Mononuclear cell (primary cell): ENCODE measurements at regions not wholly inside any gene's neighbourhood (a gene's known extent, or its start where the extent isn't known, plus 50 kb on each side); places are given as distances from the start of the nearest gene placed in this dataset.

Experiments
- H3K27me3 ChIP-seq: 2 replicates; pipeline ENCODE4 v1.6.0; 2011; ENCODE audit warnings: low read length, control low read depth; ENCODE audit not compliant: insufficient read depth
- H3K4me1 ChIP-seq: 2 replicates; pipeline ENCODE4 v1.5.1; 2011; ENCODE audit warnings: mild to moderate bottlenecking, low read length, control low read depth; ENCODE audit not compliant: insufficient read depth
- H3K4me3 ChIP-seq: 2 replicates; pipeline ENCODE4 v1.5.1; 2011; ENCODE audit warnings: mild to moderate bottlenecking, low read length, moderate library complexity
- H3K9me3 ChIP-seq: 2 replicates; pipeline ENCODE4 v1.5.1; 2011; ENCODE audit warnings: low read depth, mild to moderate bottlenecking, control low read depth, low read length

- Histone ChIP-seq H3K27me3 (no peaks in the 10 kb centered on the region), H3K4me1 (peaks cover 26% of the 10 kb centered on the region), H3K4me3 (no peak overlapping the region), H3K9me3 (no peaks in the 10 kb centered on the region)
Measured at GRCh38 chr13:73715114-73715910, 418.9 kb downstream of the KLF12 start.

- Histone ChIP-seq H3K4me3 (no peak overlapping the region), H3K4me1 (peaks cover 26% of the 10 kb centered on the region), H3K27me3 (no peaks in the 10 kb centered on the region), H3K9me3 (no peaks in the 10 kb centered on the region)
Measured at GRCh38 chr13:73714522-73714921, 419.7 kb downstream of the KLF12 start.

- no peaks in the 10 kb centered on the region for H3K4me1 ChIP-seq
- no peaks in the 10 kb centered on the region for H3K9me3 ChIP-seq
- no peaks in the 10 kb centered on the region for H3K27me3 ChIP-seq
- no peak overlapping the region for H3K4me3 ChIP-seq
Measured at GRCh38 chr13:73708393-73708985, 425.7 kb downstream of the KLF12 start.

GRCh38 chr13:73704587-73704986, 429.6 kb downstream of the KLF12 start:
- H3K4me1 ChIP-seq: peaks cover 4% of the 10 kb centered on the region
- H3K27me3 ChIP-seq: no peaks in the 10 kb centered on the region
- no peak overlapping the region for H3K4me3 ChIP-seq
- no peaks in the 10 kb centered on the region for H3K9me3 ChIP-seq

- H3K4me3 ChIP-seq: no peak overlapping the region
- peaks cover 4% of the 10 kb centered on the region for H3K4me1 ChIP-seq
- H3K27me3 ChIP-seq: no peaks in the 10 kb centered on the region
- H3K9me3 ChIP-seq: no peaks in the 10 kb centered on the region
Measured at GRCh38 chr13:73703606-73704005, 430.6 kb downstream of the KLF12 start.

- Histone ChIP-seq H3K4me1 (peaks cover 4% of the 10 kb centered on the region), H3K4me3 (peak overlapping the region; percentile 1), H3K9me3 (no peaks in the 10 kb centered on the region), H3K27me3 (no peaks in the 10 kb centered on the region)
Measured at GRCh38 chr13:73702419-73703071, 431.7 kb downstream of the KLF12 start.

GRCh38 chr13:73701160-73701559, 433.0 kb downstream of the KLF12 start:
- no peaks in the 10 kb centered on the region for H3K27me3 ChIP-seq
- H3K9me3 ChIP-seq: no peaks in the 10 kb centered on the region
- no peak overlapping the region for H3K4me3 ChIP-seq
- peaks cover 4% of the 10 kb centered on the region for H3K4me1 ChIP-seq

- H3K27me3 ChIP-seq: no peaks in the 10 kb centered on the region
- no peak overlapping the region for H3K4me3 ChIP-seq
- peaks cover 4% of the 10 kb centered on the region for H3K4me1 ChIP-seq
- H3K9me3 ChIP-seq: no peaks in the 10 kb centered on the region
Measured at GRCh38 chr13:73698859-73699258, 435.3 kb downstream of the KLF12 start.

GRCh38 chr13:73697166-73697565, 437.0 kb downstream of the KLF12 start:
- no peaks in the 10 kb centered on the region for H3K4me1 ChIP-seq
- H3K27me3 ChIP-seq: no peaks in the 10 kb centered on the region
- no peaks in the 10 kb centered on the region for H3K9me3 ChIP-seq
- H3K4me3 ChIP-seq: no peak overlapping the region

GRCh38 chr13:73696713-73697112, 437.5 kb downstream of the KLF12 start:
- Histone ChIP-seq H3K9me3 (no peaks in the 10 kb centered on the region), H3K4me3 (no peak overlapping the region), H3K4me1 (no peaks in the 10 kb centered on the region), H3K27me3 (no peaks in the 10 kb centered on the region)

GRCh38 chr13:73696271-73696670, 437.9 kb downstream of the KLF12 start:
- no peak overlapping the region for H3K4me3 ChIP-seq
- H3K9me3 ChIP-seq: no peaks in the 10 kb centered on the region
- H3K27me3 ChIP-seq: no peaks in the 10 kb centered on the region
- H3K4me1 ChIP-seq: no peaks in the 10 kb centered on the region

- H3K27me3 ChIP-seq: no peaks in the 10 kb centered on the region
- no peak overlapping the region for H3K4me3 ChIP-seq
- no peaks in the 10 kb centered on the region for H3K4me1 ChIP-seq
- H3K9me3 ChIP-seq: no peaks in the 10 kb centered on the region
Measured at GRCh38 chr13:73695325-73695724, 438.9 kb downstream of the KLF12 start.

- no peaks in the 10 kb centered on the region for H3K27me3 ChIP-seq
- H3K9me3 ChIP-seq: no peaks in the 10 kb centered on the region
- no peak overlapping the region for H3K4me3 ChIP-seq
- no peaks in the 10 kb centered on the region for H3K4me1 ChIP-seq
Measured at GRCh38 chr13:73693215-73693614, 441.0 kb downstream of the KLF12 start.

- Histone ChIP-seq H3K4me3 (no peak overlapping the region), H3K9me3 (no peaks in the 10 kb centered on the region), H3K4me1 (no peaks in the 10 kb centered on the region)
Measured at GRCh38 chr13:73691891-73692290, 442.3 kb downstream of the KLF12 start.

GRCh38 chr13:73687929-73688328, 446.3 kb downstream of the KLF12 start:
- Histone ChIP-seq H3K4me3 (no peak overlapping the region), H3K9me3 (no peaks in the 10 kb centered on the region), H3K27me3 (no peaks in the 10 kb centered on the region), H3K4me1 (no peaks in the 10 kb centered on the region)

More at GRCh38 chr13:73691891-73692290, 442.3 kb downstream of the KLF12 start:
- H3K27me3 ChIP-seq: no peaks in the 10 kb centered on the region
